SK-N-SH treated with all-trans-retinoic acid at 6 μM for 48 hours (cell line): ENCODE measurements at regions not wholly inside any gene's neighbourhood (a gene's known extent, or its start where the extent isn't known, plus 50 kb on each side); places are given as distances from the start of the nearest gene placed in this dataset.

Experiments used
- ATAC-seq: fragments of 200-7000 bp; cut with Tn5 transposase; 3 replicates; pipeline ENCODE4 v1.9.1; 2020; ENCODE audit warnings: mild to moderate bottlenecking, moderate library complexity
- ARNTL ChIP-seq: fragments of 450-650 bp; formaldehyde crosslinking; IDR thresholded peaks from 2 replicates; pipeline ENCODE4 v1.5.0; 2020; ENCODE audit warnings: low read depth, mild to moderate bottlenecking, moderate library complexity, borderline replicate concordance
- BACH2 ChIP-seq: fragments of 250-450 bp; sonication (Bioruptor Pico); IDR thresholded peaks from 2 replicates; pipeline ENCODE4 v1.9.0; 2021; ENCODE audit warnings: mild to moderate bottlenecking, borderline replicate concordance
- CSDC2 ChIP-seq: fragments of 250-450 bp; sonication (Bioruptor Pico); IDR thresholded peaks from 2 replicates; pipeline ENCODE4 v1.5.0; 2020; ENCODE audit warnings: mild to moderate bottlenecking, moderate library complexity
- ESRRG ChIP-seq: fragments of 250-450 bp; sonication (Bioruptor Pico); IDR thresholded peaks from 2 replicates; pipeline ENCODE4 v1.6.1; 2021; ENCODE audit warnings: mild to moderate bottlenecking
- OSR1 ChIP-seq: fragments of 250-450 bp; sonication (Bioruptor Pico); IDR thresholded peaks from 2 replicates; pipeline ENCODE4 v1.8.0; 2022; ENCODE audit warnings: moderate library complexity, mild to moderate bottlenecking, inconsistent platforms
- PPARA ChIP-seq: fragments of 250-450 bp; sonication (Bioruptor Pico); IDR thresholded peaks from 2 replicates; pipeline ENCODE4 v1.5.0; 2020; ENCODE audit warnings: mild to moderate bottlenecking, borderline replicate concordance
- TCF4 ChIP-seq: fragments of 250-450 bp; sonication (Bioruptor Pico); IDR thresholded peaks from 2 replicates; pipeline ENCODE4 v1.8.0; 2021; ENCODE audit warnings: mild to moderate bottlenecking, moderate library complexity, borderline replicate concordance
- TOX ChIP-seq: fragments of 250-450 bp; sonication (Bioruptor Pico); IDR thresholded peaks from 2 replicates; pipeline ENCODE4 v1.8.0; 2021; ENCODE audit warnings: mild to moderate bottlenecking, moderate library complexity, borderline replicate concordance
- ZFP3 ChIP-seq: fragments of 250-450 bp; sonication (Bioruptor Pico); IDR thresholded peaks from 2 replicates; pipeline ENCODE4 v1.5.0; 2020; ENCODE audit warnings: mild to moderate bottlenecking, moderate library complexity
- ZFP30 ChIP-seq: fragments of 450-650 bp; formaldehyde crosslinking; IDR thresholded peaks from 2 replicates; pipeline ENCODE4 v1.5.0; 2022; ENCODE audit warnings: mild to moderate bottlenecking, moderate library complexity
- ZNF70 ChIP-seq: fragments of 450-650 bp; formaldehyde crosslinking; IDR thresholded peaks from 2 replicates; pipeline ENCODE4 v1.5.0; 2020; ENCODE audit warnings: mild to moderate bottlenecking, moderate library complexity
- ZNF8 ChIP-seq: fragments of 450-650 bp; formaldehyde crosslinking; IDR thresholded peaks from 2 replicates; pipeline ENCODE4 v1.5.0; 2020; ENCODE audit warnings: mild to moderate bottlenecking, moderate library complexity
- TF ChIP-seq, protein P1 (sequence below): fragments of 250-450 bp; sonication (Bioruptor Pico); IDR thresholded peaks from 2 replicates; pipeline ENCODE4 v1.5.0; 2020; ENCODE audit warnings: mild to moderate bottlenecking, moderate library complexity
- TF ChIP-seq, protein P2 (sequence below): fragments of 250-450 bp; sonication (Bioruptor Pico); IDR thresholded peaks from 2 replicates; pipeline ENCODE4 v1.5.1; 2021; ENCODE audit warnings: mild to moderate bottlenecking, moderate library complexity
- TF ChIP-seq, protein P3 (sequence below): fragments of 250-450 bp; sonication (Bioruptor Pico); IDR thresholded peaks from 2 replicates; pipeline ENCODE4 v1.8.0; 2021; ENCODE audit warnings: low read depth, mild to moderate bottlenecking, moderate library complexity, borderline replicate concordance
- TF ChIP-seq, protein P4 (sequence below): fragments of 250-450 bp; sonication (Bioruptor Pico); IDR thresholded peaks from 2 replicates; pipeline ENCODE4 v1.8.0; 2020; ENCODE audit warnings: mild to moderate bottlenecking, moderate library complexity, borderline replicate concordance

DNA sequence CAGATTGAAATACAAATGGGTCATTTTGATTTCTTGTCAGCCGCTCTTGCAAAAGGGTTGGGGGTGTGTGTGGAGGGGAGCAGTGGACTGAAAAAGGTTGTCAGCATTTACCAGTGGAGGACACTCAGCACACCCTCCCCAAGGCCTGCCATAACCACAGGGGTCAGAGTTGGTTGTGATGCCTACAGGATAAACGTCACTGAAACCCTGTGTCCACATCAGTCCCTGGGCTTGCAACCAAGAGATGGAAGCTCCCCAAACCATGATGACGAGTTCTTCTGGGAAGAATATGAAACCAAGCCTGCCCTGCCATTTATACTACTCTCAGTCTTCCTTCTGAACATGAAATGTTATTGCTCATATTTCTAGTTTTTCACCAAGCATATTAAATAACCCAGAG is 54.0 kb upstream of the UMPS start:
- ATAC-seq, result no peak
- TF ChIP-seq ZNF8 (no peak), CSDC2 (CRISPR knock-in tag) (no peak)
- TF ChIP-seq, protein P1, sequence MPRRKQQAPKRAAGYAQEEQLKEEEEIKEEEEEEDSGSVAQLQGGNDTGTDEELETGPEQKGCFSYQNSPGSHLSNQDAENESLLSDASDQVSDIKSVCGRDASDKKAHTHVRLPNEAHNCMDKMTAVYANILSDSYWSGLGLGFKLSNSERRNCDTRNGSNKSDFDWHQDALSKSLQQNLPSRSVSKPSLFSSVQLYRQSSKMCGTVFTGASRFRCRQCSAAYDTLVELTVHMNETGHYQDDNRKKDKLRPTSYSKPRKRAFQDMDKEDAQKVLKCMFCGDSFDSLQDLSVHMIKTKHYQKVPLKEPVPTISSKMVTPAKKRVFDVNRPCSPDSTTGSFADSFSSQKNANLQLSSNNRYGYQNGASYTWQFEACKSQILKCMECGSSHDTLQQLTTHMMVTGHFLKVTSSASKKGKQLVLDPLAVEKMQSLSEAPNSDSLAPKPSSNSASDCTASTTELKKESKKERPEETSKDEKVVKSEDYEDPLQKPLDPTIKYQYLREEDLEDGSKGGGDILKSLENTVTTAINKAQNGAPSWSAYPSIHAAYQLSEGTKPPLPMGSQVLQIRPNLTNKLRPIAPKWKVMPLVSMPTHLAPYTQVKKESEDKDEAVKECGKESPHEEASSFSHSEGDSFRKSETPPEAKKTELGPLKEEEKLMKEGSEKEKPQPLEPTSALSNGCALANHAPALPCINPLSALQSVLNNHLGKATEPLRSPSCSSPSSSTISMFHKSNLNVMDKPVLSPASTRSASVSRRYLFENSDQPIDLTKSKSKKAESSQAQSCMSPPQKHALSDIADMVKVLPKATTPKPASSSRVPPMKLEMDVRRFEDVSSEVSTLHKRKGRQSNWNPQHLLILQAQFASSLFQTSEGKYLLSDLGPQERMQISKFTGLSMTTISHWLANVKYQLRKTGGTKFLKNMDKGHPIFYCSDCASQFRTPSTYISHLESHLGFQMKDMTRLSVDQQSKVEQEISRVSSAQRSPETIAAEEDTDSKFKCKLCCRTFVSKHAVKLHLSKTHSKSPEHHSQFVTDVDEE, result no peak

DNA sequence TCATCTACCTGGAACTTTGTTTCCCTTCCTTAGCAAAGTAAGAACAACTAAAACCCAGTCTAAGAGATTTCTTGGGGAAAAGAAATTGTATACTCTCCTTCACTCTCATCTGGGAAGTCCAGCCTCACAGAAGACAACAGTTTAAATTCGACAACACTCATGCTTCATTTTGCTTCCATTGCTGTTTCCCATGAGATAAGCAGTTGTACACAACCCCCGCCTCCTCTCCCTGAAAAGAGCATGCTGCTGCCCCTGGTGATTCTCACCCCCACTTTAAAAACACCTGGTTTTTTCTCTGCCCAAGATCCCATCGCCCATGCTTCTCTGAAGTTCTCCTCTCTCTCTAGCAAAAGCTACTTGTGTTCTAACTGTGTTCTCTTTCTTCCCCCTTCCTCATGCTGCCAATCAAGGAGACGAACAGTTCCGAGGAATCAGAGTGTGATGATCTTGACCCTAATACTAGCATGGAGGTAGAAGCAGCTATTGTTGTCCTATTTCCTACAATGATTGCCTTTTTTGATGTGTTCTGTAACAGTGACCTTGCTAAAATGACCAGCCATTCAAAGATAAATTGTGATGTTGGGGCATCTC is 51.1 kb upstream of the UMPS start:
- no peak for ATAC-seq

More for the DNA sequence above, 51.1 kb upstream of the UMPS start:
- TF ChIP-seq PPARA (CRISPR knock-in tag), result no peak
- TF ChIP-seq, protein P1, result no peak
- TF ChIP-seq ZFP3 (CRISPR knock-in tag), result no peak
- TF ChIP-seq ARNTL, result no peak
- TF ChIP-seq ZFP30 (CRISPR knock-in tag), result no peak
- no peak for TF ChIP-seq ZNF8
- TF ChIP-seq, protein P2, sequence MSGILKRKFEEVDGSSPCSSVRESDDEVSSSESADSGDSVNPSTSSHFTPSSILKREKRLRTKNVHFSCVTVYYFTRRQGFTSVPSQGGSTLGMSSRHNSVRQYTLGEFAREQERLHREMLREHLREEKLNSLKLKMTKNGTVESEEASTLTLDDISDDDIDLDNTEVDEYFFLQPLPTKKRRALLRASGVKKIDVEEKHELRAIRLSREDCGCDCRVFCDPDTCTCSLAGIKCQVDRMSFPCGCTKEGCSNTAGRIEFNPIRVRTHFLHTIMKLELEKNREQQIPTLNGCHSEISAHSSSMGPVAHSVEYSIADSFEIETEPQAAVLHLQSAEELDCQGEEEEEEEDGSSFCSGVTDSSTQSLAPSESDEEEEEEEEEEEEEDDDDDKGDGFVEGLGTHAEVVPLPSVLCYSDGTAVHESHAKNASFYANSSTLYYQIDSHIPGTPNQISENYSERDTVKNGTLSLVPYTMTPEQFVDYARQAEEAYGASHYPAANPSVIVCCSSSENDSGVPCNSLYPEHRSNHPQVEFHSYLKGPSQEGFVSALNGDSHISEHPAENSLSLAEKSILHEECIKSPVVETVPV (CRISPR knock-in tag), result no peak
- TF ChIP-seq, protein P3, sequence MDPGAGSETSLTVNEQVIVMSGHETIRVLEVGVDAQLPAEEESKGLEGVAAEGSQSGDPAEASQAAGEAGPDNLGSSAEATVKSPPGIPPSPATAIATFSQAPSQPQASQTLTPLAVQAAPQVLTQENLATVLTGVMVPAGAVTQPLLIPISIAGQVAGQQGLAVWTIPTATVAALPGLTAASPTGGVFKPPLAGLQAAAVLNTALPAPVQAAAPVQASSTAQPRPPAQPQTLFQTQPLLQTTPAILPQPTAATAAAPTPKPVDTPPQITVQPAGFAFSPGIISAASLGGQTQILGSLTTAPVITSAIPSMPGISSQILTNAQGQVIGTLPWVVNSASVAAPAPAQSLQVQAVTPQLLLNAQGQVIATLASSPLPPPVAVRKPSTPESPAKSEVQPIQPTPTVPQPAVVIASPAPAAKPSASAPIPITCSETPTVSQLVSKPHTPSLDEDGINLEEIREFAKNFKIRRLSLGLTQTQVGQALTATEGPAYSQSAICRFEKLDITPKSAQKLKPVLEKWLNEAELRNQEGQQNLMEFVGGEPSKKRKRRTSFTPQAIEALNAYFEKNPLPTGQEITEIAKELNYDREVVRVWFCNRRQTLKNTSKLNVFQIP, result no peak
- no peak for TF ChIP-seq BACH2
- TF ChIP-seq OSR1, result no peak
- no peak for TF ChIP-seq ZNF70 (CRISPR knock-in tag)
- no peak for TF ChIP-seq ESRRG
- TF ChIP-seq, protein P4, sequence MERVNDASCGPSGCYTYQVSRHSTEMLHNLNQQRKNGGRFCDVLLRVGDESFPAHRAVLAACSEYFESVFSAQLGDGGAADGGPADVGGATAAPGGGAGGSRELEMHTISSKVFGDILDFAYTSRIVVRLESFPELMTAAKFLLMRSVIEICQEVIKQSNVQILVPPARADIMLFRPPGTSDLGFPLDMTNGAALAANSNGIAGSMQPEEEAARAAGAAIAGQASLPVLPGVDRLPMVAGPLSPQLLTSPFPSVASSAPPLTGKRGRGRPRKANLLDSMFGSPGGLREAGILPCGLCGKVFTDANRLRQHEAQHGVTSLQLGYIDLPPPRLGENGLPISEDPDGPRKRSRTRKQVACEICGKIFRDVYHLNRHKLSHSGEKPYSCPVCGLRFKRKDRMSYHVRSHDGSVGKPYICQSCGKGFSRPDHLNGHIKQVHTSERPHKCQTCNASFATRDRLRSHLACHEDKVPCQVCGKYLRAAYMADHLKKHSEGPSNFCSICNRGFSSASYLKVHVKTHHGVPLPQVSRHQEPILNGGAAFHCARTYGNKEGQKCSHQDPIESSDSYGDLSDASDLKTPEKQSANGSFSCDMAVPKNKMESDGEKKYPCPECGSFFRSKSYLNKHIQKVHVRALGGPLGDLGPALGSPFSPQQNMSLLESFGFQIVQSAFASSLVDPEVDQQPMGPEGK (CRISPR knock-in tag), result no peak
- TF ChIP-seq TOX, result no peak
- TF ChIP-seq TCF4, result no peak
